ENCODE measurements at regions not wholly inside any gene's neighbourhood (a gene's known extent, or its start where the extent isn't known, plus 50 kb on each side); places are given as distances from the start of the nearest gene placed in this dataset.
"Not testable (repeated sequence)": the region's sequence is repeated elsewhere in the genome, so short reads cannot be mapped to it uniquely, and the experiment has no call there.

DNA sequence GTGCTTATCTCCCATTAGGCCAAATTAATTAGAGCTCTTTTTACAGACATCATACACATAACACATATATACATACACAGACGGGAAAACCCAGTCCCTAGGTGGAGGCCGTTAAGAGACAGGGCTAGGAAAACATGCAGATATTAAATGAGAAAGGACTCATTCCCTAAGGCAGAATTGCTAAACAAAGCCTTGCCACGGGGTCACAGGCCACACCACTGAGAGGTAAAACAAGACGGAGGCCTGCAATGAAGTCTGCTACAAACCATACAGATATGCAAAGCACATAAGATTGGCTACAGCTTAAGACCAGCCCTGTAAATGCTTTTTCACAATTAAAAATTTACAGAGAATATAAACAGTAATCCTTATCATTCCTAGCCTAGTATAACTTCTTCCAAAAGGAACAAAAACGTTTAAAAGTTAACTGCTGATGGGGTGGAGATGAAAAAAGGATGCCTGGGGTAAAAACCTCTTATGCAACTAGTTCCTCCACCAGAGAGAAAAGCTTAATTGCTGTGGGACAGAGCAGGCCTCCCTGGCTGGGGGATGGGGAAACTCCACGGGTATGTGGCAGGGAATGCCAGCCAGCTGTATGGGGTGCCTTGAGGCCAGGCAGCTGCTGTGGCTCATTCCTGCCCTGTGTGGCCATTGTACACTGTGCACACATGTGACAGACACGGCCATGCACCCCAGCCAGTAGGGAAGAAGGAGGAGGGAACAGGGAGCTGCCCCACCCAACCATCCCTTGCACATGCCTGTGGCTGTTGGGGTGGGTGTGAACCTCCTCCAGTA, 481.4 kb upstream of the LMCD1 start:
- no peak for DNase-seq

GRCh38 chr3:8027954-8028353, 473.7 kb upstream of the LMCD1 start:
- DNase-seq: no peak

- no peak for DNase-seq
These were observed 451.3 kb upstream of the LMCD1 start for GRCh38 chr3:8050283-8050682.

DNA sequence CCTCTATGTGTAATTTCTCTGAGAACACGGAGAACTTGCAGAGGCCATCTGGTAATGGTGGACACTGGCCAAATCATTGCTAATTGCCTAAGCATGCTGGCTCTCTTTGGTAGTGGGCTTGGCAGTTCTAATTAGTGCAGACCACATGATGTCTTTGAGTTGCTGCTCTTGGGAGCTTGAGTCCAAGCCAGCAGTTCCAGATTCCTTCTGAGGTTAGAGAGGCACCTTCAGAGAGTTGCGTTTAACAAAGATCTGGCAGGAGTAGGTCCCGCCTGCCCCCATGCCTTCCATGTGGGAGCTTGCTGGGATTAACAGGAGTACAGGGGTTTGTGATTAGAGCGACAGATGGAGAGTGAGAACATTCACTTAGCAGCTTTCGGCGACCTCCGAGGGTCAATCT, 449.0 kb upstream of the LMCD1 start:
- DNase-seq: no peak

DNA sequence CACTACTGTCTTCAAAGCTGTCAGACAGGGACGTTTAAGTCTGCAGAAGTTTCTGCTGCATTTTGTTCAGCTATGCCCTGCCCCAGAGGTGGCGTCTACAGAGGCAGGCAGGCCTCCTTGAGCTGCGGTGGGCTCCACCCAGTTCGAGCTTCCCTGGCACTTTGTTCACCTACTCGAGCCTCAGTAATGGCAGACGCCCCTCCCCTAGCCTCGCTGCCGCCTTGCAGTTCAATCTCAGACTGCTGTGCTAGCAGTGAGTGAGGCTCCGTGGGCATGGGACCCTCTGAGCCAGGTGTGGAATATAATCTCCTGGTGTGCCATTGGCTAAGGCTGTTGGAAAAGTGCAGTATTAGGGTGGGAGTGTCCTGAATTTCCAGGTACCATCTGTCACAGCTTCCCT, 433.5 kb upstream of the LMCD1 start:
- not testable (repeated sequence) for DNase-seq

DNA sequence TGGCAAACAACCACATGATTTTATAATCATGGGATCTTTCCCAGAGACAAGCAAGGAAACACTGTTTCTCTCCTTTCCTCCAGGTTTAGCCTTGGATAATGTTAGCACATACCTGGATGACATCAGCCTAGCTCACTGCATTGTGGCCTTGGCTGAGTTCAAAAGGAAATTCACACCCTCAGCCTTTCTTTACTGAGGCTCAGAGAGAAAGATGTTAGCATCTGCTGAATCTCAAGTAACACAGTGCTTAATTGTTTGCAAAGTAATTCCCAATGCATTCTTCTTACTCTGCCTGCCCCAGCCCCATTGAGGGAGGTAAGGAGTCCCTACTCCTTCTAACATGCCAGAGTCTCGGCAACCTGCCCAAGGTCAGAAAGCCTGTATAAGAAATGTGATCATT, 432.2 kb upstream of the LMCD1 start:
- DNase-seq: no peak

GRCh38 chr3:8070011-8070410, 431.6 kb upstream of the LMCD1 start:
- DNase-seq: no peak

- DNase-seq: not testable (repeated sequence)
These were observed 426.9 kb upstream of the LMCD1 start for GRCh38 chr3:8074740-8075139.

DNA sequence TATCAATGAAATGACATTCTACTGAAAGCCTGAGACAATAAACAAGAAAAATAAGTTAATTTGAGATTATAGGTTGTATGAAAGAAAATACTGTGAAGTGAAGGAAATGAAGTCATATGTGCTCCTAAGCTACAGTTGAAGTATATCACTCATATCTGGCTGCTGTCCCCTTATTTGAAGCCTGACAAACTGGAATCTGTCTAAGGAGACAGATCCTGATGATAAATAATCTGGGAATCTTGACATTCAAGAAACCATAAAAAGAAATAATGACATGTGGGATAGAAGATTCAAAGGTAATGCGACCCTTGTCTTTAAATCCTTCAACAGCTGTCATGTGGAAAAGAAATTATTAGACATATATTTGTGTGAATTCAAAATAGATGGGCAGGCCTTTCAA, 424.5 kb upstream of the LMCD1 start:
- no peak for DNase-seq

- DNase-seq: no peak
These were observed 421.2 kb upstream of the LMCD1 start for GRCh38 chr3:8080464-8080863.

DNA sequence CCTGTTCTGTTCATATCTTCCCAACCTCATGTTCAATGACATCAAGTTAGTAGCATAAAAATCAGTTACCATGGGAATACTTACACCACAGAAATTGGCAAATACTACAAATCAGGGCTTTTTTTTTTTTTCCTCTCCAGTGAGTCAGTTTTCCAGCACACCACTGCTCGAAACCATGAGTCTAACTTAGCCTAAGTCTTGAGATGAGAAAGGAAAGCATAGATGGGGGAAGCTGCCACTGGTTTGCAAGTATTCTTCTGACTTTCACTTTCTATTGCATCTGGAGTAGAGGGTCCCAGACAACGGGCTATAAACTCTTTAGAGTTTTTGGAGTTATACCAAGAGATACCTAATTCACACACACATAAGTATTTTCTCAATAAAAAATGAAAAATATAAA, 416.1 kb upstream of the LMCD1 start:
- DNase-seq: no peak

DNA sequence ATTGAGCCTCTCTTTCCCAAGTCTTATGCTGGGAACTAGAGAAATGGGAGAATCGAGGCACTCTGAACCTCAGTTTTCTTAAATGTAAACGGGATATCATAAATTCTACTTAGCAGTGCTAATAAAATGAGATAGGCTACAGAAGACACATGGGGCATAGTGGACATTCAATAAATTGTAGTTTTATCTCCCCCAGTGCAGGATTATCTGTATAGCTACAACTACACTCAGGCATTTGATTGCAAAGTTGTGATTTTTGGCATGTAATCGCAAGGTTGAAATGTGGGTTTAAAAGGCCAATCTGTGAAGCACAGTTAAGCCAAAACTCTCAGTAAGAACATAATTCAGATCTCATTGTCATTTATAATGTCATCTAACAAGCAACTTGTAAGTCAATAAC, 413.7 kb upstream of the LMCD1 start:
- DNase-seq: no peak

- DNase-seq: no peak
These were observed 407.2 kb upstream of the LMCD1 start for GRCh38 chr3:8094415-8094814.

DNA sequence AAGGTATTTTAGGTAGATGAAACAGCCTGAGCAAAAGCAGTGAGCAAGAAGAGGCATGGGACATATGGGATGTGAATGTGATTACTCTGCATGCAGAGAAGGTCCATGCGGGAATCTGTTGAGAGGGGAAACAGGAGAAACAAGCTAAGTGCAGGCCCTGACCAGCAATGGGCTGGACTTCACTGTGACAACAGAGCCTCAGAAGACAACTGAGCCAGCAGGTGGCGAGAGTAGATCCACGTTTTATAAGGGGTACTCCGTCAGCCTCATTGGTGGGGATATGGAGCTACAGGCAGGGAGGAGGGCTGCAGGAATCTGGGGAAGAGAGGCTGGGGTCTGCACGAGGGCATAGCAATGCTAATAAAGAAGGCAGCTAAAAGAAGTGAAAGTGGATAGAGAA, 405.9 kb upstream of the LMCD1 start:
- no peak for DNase-seq

DNA sequence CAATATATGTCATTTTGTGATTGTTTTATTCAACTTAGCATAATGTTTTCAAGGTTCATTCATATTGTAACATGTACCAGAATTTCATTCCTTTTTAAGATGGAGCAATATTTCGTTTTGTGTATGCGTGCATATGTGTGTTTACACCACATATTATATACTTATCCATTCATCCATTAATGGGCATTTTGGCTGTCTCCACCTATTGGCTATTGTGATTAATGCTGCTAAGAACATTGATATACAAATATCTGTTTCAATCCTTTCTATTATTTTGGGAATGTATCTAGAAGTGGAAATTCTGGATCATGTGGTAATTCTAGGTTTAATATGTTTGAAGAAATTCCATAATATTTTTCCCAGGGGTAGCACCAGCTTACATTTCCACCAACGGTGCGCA, 403.9 kb upstream of the LMCD1 start:
- DNase-seq: no peak

- DNase-seq: no peak
These were observed 397.7 kb upstream of the LMCD1 start for GRCh38 chr3:8103954-8104353.

DNA sequence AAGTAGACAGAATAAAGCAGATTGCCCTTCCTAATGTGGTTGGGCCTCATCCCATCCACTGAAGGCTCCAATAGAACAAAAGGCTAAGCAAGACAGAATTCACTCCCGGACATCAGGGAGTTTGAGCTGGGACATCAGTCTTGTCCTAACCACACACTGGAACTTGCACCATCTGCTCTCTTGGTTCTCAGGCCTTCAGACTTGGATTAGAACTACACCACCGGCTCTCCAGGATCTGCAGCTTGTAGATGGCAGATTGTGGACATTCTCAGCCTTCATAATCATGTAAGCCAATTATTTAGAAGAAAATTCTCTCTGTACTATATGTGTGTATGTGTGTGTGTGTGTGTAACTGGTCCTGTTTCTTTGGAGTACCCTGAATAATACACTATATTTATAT, 394.7 kb upstream of the LMCD1 start:
- DNase-seq: no peak

- DNase-seq: peak; percentile 5 to 60 (median 32)
These were observed 390.4 kb upstream of the LMCD1 start for GRCh38 chr3:8110966-8111798.

GRCh38 chr3:8112587-8112986, 389.0 kb upstream of the LMCD1 start:
- no peak for DNase-seq

DNA sequence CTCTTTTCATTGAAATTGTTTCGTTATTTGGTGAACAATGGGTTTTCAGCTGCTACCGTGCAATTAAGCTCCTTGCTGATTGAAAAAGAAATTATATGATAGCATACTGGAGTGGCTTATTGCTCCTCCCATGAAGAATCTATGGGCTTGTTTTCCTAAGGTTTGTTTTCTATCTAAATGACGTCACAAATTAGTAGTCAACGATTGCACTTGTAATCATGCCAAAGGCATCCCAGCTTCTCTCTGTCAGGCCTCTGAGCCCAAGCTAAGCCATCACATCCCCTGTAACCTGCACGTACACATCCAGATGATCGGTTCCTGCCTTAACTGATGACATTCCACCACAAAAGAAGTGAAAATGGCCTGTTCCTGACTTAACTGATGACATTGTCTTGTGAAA, 388.0 kb upstream of the LMCD1 start:
- DNase-seq: no peak

DNA sequence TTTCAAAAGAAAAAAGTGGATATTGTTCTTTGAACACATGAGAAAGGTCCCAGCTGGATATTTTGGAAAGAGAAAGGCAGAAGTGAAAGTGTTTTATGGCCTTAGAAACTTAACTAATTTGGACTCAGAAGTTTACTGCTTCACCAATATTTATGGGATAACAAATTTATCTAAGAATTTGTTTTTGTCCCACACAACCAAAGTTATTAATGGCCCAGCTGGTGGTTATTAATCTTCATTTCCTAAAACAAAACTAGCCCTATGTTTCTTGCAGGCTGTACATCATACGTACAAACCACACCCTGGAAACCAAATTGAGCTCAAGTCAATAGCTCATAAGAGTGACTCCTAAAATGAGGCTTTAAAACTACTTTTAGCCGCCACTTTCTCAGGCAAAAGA, 372.9 kb upstream of the LMCD1 start:
- no peak for DNase-seq

- DNase-seq: no peak
These were observed 365.1 kb upstream of the LMCD1 start for GRCh38 chr3:8136553-8136952.

GRCh38 chr3:8143186-8143585, 358.4 kb upstream of the LMCD1 start:
- DNase-seq: no peak

DNA sequence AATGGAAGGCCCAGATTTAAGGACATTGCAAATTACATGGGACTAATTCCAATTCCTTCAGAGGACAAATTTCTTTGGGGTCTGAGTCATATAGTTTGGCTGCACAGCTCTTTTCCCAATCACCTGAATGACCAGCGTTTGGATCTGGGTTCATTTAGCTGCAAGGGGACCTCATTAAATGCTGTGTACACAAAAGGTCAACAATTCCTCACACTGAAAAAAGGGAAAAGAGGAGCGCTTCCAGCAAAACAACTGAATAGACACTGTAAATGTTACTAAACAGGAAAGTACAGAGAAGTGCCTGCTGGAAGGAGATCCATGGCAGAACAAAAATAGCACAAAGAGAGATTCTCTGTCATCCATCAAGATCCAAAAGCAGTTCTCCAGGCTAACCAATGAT, 356.0 kb upstream of the LMCD1 start:
- no peak for DNase-seq

Measured in stimulated activated naive CD4-positive, alpha-beta T cell (primary cell).